HepG2 (cell line): ENCODE measurements at regions not wholly inside any gene's neighbourhood (a gene's known extent, or its start where the extent isn't known, plus 50 kb on each side); places are given as distances from the start of the nearest gene placed in this dataset.

ENCODE experiments used
- BRCA1 ChIP-seq: sonication (generic); formaldehyde crosslinking; IDR thresholded peaks from 2 replicates; pipeline ENCODE4 v1.4.0; 2020; ENCODE audit warnings: missing genetic modification reagents
- ERF ChIP-seq: IDR thresholded peaks from 2 replicates; pipeline ENCODE4 v1.6.1; 2018; ENCODE audit warnings: missing biosample characterization, missing genetic modification reagents
- ESRRA ChIP-seq: sonication (generic); formaldehyde crosslinking; IDR thresholded peaks from 2 replicates; pipeline ENCODE4 v1.5.1; 2020; ENCODE audit warnings: mild to moderate bottlenecking, low read depth, missing genetic modification reagents
- FOXK2 ChIP-seq: fragments of 450-650 bp; IDR thresholded peaks from 2 replicates; pipeline ENCODE4 v1.6.1; 2016
- JUND ChIP-seq: sonication (generic); formaldehyde crosslinking; IDR thresholded peaks from 2 replicates; pipeline ENCODE4 v1.8.0; 2022; ENCODE audit warnings: mild to moderate bottlenecking, missing genetic modification reagents
- MYC ChIP-seq: sonication (generic); formaldehyde crosslinking; IDR thresholded peaks from 2 replicates; pipeline ENCODE4 v1.9.0; 2021; ENCODE audit warnings: missing genetic modification reagents, borderline replicate concordance
- PRDM4 ChIP-seq: sonication (generic); formaldehyde crosslinking; IDR thresholded peaks from 2 replicates; pipeline ENCODE4 v1.9.0; 2021; ENCODE audit warnings: missing genetic modification reagents, borderline replicate concordance
- RFXANK ChIP-seq: IDR thresholded peaks from 2 replicates; pipeline ENCODE4 v1.6.1; 2016
- SIN3A ChIP-seq: IDR thresholded peaks from 2 replicates; pipeline ENCODE4 v1.6.1; 2011; ENCODE audit warnings: low read depth, mild to moderate bottlenecking, control low read depth, low read length, borderline replicate concordance
- SNRNP70 ChIP-seq: fragments of 200-400 bp; formaldehyde crosslinking; IDR thresholded peaks from 2 replicates; pipeline ENCODE4 v1.6.1; 2017; ENCODE audit warnings: mild to moderate bottlenecking, low read depth, low read length, moderate library complexity
- SP4 ChIP-seq: sonication (generic); formaldehyde crosslinking; IDR thresholded peaks from 2 replicates; pipeline ENCODE4 v1.8.1; 2023; ENCODE audit warnings: mild to moderate bottlenecking, missing genetic modification reagents
- ZNF274 ChIP-seq: sonication (generic); formaldehyde crosslinking; IDR thresholded peaks from 2 replicates; pipeline ENCODE4 v1.5.1; 2020; ENCODE audit warnings: mild to moderate bottlenecking, missing genetic modification reagents
- TF ChIP-seq, protein P1 (sequence below): sonication (generic); formaldehyde crosslinking; IDR thresholded peaks from 2 replicates; pipeline ENCODE4 v1.5.0; 2020; ENCODE audit warnings: mild to moderate bottlenecking, missing genetic modification reagents, moderate library complexity
- TF ChIP-seq, protein P2 (sequence below), 2 experiments: sonication (generic) in 1 of 2; formaldehyde crosslinking in 1 of 2; IDR thresholded peaks; 2 replicates each; pipeline versions ENCODE4 v1.4.0 to v1.6.1; 2016 to 2020; ENCODE audit warnings: borderline replicate concordance in 1 of 2, low read depth in 1 of 2, mild to moderate bottlenecking in 1 of 2, missing genetic modification reagents in 1 of 2

DNA sequence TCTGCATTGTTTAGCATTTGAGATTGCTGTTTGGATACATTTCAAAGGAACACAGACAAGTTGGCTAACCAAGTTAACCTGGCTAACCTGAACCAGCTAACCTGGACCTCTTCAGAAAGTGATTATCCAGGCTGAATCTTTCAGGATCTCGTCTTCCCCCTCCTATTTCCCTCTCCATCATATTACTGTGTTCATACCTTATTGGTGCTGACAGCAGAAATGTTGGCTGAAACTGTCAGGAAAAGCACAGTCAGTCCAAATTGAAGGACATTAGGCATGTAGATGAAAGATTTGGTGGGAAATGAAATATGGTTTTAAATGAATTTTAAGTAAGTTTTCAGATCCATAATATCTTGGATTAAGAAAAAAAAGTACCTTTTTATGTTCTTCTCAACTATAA, 92.5 kb upstream of the NEUROD1 start:
- TF ChIP-seq, protein P1, sequence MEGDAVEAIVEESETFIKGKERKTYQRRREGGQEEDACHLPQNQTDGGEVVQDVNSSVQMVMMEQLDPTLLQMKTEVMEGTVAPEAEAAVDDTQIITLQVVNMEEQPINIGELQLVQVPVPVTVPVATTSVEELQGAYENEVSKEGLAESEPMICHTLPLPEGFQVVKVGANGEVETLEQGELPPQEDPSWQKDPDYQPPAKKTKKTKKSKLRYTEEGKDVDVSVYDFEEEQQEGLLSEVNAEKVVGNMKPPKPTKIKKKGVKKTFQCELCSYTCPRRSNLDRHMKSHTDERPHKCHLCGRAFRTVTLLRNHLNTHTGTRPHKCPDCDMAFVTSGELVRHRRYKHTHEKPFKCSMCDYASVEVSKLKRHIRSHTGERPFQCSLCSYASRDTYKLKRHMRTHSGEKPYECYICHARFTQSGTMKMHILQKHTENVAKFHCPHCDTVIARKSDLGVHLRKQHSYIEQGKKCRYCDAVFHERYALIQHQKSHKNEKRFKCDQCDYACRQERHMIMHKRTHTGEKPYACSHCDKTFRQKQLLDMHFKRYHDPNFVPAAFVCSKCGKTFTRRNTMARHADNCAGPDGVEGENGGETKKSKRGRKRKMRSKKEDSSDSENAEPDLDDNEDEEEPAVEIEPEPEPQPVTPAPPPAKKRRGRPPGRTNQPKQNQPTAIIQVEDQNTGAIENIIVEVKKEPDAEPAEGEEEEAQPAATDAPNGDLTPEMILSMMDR (CRISPR knock-in tag): no peak
- no peak for TF ChIP-seq ESRRA (CRISPR knock-in tag)
- no peak for TF ChIP-seq PRDM4 (CRISPR knock-in tag)
- TF ChIP-seq, protein P2, sequence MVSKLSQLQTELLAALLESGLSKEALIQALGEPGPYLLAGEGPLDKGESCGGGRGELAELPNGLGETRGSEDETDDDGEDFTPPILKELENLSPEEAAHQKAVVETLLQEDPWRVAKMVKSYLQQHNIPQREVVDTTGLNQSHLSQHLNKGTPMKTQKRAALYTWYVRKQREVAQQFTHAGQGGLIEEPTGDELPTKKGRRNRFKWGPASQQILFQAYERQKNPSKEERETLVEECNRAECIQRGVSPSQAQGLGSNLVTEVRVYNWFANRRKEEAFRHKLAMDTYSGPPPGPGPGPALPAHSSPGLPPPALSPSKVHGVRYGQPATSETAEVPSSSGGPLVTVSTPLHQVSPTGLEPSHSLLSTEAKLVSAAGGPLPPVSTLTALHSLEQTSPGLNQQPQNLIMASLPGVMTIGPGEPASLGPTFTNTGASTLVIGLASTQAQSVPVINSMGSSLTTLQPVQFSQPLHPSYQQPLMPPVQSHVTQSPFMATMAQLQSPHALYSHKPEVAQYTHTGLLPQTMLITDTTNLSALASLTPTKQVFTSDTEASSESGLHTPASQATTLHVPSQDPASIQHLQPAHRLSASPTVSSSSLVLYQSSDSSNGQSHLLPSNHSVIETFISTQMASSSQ (IDR thresholded peaks at IDR 0.05; ENCODE audit: low read depth): no peak
- TF ChIP-seq, protein P2 (CRISPR knock-in tag; IDR thresholded peaks at IDR 0.05; ENCODE audit: borderline replicate concordance): no peak
- TF ChIP-seq BRCA1: no peak
- TF ChIP-seq SIN3A: no peak
- TF ChIP-seq FOXK2: no peak
- no peak for TF ChIP-seq MYC (CRISPR knock-in tag)
- no peak for TF ChIP-seq RFXANK (CRISPR knock-in tag)
- no peak for TF ChIP-seq SNRNP70
- TF ChIP-seq SP4 (CRISPR knock-in tag): no peak
- no peak for TF ChIP-seq JUND (CRISPR knock-in tag)
- no peak for TF ChIP-seq ZNF274 (CRISPR knock-in tag)
- TF ChIP-seq ERF (CRISPR knock-in tag): no peak
